GM18520 (cell line): ENCODE measurements at regions not wholly inside any gene's neighbourhood (a gene's known extent, or its start where the extent isn't known, plus 50 kb on each side); places are given as distances from the start of the nearest gene placed in this dataset.
A peak's percentile ranks its signal among the peaks of the same experiment; 100 is the strongest.

Source experiments
- ATAC-seq: cut with Tn5 transposase; IDR thresholded peaks from one replicate; pipeline ENCODE4 v1.9.1; 2021; ENCODE audit not compliant: unreplicated experiment

- ATAC-seq, result no peak
Measured at GRCh38 chr10:3981300-3981699, 196.3 kb upstream of the KLF6 start.

DNA sequence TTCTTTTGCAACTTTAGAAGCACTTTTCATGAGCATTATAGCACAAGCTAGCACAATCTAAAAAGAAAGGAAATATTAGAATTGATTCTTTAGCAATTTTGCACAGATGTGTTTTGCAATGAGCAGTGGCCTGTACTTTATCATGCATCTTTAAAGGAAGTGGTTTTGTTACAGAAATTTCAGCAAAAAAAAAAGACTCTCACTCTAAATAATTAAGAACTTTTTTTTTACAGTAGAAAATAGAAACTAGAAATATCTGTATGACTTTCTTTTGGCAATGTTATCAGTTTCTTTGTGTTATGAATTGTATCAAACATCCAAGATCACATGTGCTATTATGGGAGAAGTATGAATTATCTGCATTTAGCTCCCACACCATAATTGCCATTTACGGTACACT is 195.7 kb upstream of the KLF6 start:
- ATAC-seq, result no peak

- ATAC-seq, result no peak
Measured at GRCh38 chr10:3980144-3980543, 195.1 kb upstream of the KLF6 start.

DNA sequence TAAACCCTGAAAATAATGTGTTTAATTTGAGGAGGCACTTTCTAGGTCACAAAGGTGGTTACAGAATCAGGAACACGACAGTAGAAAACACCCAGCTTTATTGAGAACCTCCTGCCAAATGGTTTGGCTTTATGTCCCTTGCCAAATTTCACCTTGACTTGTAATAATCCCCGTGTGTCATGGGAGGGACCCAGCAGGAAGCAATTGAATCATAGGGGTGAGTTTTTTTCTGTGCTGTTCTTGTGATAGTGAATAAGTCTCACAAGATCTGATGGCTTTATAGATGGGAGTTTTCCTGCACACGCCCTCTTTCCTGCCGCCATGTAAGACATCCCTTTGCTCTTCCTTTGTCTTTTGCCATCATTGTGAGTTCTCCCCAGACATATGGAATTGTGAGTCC is 193.8 kb upstream of the KLF6 start:
- no peak for ATAC-seq

DNA sequence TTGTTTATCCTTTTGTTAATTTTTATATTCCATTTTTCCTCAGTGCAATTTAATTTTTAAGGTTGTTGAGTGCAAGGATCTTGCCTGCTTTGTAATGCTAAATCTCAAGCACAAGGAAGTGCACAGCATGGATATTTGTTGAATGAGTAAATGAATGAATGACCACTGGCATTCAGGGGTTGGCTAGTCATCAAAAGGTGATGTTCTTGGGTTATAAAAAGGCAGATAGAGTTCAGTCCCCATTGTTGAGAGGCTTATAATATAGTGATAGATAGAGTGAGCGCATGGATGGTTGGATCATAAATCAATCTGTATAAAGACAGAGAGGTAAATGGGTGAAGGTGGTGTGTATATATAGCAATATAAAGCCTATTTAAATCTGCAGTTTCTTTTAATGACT is 193.2 kb upstream of the KLF6 start:
- ATAC-seq, result no peak

DNA sequence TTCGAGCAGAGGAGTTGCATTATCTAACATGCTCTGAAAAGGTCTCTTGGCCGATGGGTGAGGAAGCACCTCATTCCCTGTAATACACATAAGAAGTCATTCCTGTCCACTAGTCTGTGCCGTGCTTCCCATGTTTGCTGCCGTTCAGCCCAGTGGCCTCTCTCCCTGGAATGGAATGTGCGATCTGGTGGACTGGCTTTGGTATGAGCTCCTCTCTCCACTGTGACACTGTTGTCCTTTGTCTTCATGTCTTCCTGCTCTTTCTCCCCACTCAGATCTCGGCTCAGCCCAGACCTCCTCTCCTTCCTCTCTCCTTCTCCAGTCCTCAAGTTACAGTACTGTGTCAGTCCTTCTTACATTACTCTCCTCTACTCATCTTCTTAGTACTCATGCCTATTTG is 192.8 kb upstream of the KLF6 start:
- ATAC-seq, result no peak

DNA sequence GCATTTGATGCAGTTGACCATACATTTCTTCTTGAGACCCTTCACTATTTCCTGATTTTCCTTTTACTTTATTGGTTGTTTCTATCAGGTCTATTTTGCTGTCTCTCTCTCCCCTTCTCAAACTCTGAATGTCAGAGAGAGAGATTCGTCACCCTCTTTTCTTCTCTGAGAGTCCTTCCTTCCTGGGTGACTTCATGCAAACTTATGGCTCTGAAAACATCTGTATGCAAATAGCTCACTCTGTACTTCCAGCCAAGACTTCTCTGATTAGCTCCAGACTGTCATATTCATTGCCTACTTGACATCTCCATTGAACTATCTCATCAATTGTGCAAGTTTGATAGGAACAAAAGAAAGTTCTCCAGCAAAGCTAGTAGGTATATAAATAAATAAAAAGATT is 191.7 kb upstream of the KLF6 start:
- no peak for ATAC-seq

DNA sequence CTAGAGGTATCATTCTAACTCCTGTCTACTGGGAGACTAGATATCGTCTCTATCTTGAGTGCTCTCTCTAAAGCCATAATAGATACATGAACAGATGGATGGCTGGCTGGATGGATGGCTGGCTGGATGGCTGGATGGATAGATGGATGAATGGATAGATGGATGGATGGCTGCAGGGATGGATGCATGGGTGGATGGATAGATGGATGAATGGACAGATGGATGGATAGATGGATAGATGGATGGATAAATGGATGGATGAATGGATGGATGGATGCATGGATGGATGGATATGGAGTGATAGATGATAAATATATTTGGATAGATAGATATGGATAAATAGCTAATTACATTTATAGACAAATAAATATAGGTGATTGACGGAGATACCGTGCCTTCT is 191.2 kb upstream of the KLF6 start:
- no peak for ATAC-seq

DNA sequence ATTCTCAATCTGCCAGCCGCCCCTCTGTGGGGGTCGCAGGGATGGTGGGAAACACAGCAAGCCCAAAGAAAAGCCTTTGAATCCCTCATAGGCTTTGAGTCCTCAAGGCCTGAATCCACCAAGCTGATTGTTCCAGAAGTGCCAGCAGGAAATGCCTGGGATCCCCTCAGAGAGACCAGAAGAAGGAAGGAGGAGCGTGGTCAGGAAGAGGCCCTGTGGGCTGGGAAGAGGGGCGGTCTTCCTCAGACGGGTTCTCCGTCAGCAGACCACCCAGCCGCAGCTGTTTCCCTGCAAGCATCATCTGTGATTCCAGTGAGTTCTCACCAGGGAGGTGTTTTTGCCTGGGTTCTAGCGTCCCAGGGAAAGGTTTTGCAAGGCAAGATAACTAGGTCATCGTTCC is 190.0 kb upstream of the KLF6 start:
- no peak for ATAC-seq

DNA sequence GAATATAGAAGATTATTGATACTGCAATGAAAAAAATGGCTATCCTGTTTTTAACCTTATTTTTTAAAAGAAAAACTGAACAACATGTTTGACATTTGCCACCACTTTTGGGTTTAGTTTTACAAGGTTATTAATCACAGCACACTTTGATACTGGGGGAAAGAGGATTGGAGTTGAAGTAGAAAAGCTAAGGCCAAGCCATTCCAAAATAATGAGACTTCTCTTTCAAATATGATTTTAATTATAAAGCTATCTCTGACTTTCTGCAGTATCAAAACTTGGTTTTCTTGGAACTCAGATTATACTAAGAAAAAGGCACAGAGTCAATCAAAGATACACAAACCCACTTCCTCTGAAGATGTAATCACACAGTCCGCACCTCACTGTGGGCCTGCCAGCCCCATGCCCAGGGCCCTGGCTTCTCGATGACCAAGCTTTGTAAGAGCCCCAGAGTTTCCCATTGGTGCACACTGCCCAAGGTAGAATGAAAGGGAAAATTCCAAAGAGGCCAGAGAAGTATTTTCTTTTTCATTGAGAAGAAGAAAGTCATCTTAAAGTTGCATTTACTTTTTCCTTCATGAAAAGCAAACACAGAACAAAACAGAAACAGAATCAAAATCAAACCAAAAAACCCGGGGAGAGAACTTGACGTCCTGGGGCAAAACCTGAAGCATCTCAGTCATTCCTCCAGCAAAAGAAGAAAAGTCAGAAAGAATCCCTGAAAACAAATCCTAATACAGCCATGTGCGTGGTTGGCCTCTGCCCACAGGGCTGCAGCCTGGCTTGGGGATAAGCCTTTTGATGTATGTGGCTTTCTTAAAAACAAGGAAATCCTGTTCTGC is 187.7 kb upstream of the KLF6 start:
- no peak for ATAC-seq

DNA sequence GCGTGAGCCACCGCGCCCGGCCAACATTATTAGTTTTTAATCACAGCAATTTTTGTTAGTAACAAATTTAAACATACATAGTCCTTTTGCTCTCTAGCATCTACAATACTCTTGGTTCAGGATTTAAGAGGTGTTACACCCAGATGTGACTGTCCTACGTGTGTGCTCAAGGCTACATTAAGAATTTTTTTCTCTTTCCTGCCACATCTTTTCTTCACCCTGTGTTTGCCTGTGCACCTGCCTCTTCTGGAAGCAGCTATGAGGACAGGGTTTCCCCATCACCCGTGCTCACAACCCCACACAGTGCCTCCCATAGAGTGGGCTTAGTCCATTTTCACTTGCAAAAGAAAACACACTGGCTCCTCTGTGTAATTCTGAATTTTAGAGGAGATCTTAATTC is 186.7 kb upstream of the KLF6 start:
- no peak for ATAC-seq

DNA sequence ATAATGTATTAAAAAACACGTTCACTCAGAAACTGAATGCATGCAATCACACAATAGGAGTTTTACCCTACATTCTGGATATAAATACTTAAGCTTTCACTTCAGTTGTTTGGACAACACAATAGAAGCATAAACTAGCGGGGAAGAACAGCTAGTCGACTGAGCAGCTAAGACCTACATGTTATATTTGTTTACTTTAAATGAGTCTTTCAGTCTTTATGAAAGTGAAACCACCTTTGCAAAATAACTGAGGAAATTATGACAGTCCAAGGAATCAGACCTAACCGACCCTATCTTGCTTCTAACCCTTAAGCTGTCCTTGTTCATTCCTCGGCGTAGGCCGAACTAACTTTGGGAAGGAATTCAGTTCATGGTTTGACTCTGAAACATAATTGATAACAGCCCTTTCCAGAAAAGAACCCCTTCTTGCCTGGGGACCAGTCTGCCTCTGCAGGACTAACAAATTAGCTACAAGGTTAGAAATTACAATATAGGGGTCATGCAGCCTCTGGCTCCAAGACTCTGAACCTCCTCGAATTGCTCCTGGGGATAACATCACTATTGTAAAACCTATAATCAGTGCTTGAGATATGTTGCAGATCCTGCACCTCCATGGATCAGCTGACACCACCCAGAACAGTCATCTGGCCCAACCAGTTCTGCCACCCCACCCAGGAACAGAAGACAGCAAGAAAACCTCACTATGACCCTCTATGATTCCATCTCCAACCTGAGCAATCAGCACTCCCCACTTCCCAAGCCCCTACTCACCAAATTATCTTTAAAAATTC is 185.1 kb upstream of the KLF6 start:
- no peak for ATAC-seq

DNA sequence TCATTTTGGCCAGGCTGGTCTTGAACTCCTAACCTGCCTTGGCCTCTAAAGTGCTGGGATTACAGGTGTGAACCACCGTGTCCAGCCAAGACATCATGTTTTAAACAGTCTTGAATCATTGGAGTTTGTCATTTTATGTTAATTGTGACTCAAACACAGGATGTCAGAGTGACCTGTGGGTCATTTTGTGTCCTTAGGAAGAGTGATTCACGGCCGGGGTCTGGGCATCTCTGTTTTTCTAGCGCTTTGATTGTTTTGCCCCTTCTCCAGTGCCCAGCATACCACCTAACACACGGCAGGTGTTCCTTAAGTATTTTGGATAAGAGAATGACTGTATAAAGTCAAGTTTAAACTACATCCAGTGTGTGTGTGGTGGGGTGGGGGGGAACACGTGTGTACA is 183.7 kb upstream of the KLF6 start:
- ATAC-seq, result no peak

- ATAC-seq, result no peak
Measured at GRCh38 chr10:3964516-3964915, 179.5 kb upstream of the KLF6 start.

GRCh38 chr10:3963191-3963673 is 178.2 kb upstream of the KLF6 start:
- no peak for ATAC-seq

GRCh38 chr10:3961082-3961481 is 176.1 kb upstream of the KLF6 start:
- peak; percentile 73 for ATAC-seq

- ATAC-seq, result no peak
Measured at GRCh38 chr10:3960496-3960895, 175.5 kb upstream of the KLF6 start.

- ATAC-seq, result no peak
Measured at GRCh38 chr10:3959370-3960325, 174.6 kb upstream of the KLF6 start.

GRCh38 chr10:3958472-3958996 is 173.5 kb upstream of the KLF6 start:
- ATAC-seq, result no peak

DNA sequence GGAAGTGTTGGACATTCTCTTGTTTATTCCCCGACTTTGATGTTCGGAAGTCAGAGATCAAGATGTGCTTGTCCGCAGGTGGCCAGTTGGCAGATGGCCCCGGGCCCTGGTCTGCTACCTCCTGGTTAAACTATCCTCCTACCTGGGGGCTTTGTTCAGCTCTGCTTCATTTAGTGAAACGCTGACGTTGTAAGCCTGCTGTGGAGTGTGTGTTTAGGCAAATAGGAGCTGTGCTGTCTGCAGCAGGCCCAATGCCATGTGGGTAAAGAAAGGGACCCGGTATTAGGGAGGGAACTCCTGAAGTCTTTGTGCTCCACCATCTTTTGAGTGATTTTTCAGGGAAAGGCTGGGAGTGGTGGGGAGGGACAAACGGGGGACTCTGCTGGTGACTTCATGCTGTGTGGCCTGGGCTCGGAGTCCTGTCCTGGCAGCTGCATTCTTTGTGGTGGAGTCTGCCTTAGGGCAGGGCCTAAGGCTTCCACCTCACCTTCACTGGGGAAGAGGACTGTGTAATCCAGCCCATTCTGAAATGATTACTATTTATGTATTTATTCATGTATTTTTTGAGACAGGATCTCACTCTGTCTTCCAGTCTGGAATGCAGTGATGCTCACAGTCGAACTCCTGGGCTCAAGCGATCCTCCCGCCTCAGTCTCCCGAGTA is 171.1 kb upstream of the KLF6 start:
- ATAC-seq, result no peak
